HG02981 (cell line): ENCODE measurements at regions not wholly inside any gene's neighbourhood (a gene's known extent, or its start where the extent isn't known, plus 50 kb on each side); places are given as distances from the start of the nearest gene placed in this dataset.

Experiments
- ATAC-seq: cut with Tn5 transposase; IDR thresholded peaks from one replicate; pipeline ENCODE4 v1.9.1; 2021; ENCODE audit warnings: mild to moderate bottlenecking, moderate library complexity; ENCODE audit not compliant: unreplicated experiment

DNA sequence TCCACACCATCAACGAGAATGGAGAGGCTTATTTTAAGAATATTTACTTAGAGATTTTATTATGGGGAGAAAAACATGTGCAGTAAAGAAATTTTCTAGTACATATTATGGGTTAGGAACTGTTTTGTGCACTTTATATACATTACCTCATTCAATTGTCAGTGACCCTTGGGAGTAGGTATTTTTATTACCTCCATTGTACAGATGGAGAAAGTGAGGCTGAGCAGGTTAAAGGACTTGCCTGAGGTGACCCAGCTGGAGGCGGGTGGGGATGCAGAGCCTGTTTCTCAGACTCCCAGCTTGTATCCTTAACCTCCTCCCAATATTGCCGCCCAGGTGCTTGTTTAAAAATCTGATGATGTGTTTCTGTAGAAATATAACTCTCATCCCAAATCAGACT, 356.7 kb downstream of the HRH4 start:
- ATAC-seq: no peak

DNA sequence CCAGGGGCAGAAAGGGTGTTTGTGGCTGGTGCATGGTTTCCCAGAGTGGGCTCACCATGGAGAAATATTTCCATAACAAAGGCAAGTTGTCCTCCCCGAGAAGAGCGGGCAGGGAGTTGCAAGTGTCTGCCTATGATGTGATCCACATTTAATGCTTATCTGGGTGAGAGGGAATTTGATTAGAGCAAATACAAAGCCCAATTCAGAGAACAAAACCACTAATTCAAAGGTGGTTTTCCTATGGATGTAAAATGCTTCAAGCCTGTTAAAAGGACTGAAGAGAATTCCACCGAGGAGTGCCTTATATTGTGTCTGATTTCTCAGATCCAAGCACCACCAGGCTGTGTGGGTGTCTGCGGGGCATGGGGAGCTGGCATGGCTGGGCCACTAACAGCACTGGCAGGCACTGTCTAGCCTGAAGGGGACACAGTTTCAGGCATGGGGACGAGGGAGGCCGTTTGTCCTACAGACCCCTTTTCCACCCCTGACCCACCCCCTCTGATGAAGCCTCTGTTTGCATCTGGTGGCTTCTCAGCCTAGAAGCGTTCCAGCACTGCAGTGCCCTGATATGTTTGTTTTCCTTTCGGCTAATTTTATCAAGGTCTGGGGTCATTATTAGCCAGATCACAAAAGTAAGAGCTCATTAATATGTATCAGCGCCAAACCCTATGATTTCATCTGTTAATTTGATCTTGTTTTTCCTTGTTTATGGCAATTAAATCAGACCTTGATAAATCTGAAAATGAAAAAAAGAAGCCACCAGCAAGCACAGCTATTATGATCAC, 357.3 kb downstream of the HRH4 start:
- no peak for ATAC-seq

DNA sequence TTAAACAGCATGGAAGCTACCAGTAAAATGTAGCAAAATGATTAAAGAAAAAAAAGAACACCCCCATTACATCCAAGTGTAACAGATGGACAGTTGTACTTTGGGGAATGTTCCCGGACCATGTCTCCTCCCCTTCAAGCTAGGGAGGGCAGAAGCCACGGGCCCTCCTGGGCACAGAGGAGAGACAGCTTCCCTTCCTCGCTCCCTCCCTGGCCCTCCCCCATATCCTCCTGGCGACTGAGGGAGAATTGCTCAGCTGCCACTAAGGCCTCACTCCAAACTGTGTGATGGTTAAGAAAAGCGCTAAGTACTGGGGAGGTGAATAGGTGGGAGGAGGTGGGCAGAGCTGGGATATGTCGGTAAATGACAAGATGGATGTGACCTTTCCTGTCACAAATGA, 358.0 kb downstream of the HRH4 start:
- ATAC-seq: no peak

DNA sequence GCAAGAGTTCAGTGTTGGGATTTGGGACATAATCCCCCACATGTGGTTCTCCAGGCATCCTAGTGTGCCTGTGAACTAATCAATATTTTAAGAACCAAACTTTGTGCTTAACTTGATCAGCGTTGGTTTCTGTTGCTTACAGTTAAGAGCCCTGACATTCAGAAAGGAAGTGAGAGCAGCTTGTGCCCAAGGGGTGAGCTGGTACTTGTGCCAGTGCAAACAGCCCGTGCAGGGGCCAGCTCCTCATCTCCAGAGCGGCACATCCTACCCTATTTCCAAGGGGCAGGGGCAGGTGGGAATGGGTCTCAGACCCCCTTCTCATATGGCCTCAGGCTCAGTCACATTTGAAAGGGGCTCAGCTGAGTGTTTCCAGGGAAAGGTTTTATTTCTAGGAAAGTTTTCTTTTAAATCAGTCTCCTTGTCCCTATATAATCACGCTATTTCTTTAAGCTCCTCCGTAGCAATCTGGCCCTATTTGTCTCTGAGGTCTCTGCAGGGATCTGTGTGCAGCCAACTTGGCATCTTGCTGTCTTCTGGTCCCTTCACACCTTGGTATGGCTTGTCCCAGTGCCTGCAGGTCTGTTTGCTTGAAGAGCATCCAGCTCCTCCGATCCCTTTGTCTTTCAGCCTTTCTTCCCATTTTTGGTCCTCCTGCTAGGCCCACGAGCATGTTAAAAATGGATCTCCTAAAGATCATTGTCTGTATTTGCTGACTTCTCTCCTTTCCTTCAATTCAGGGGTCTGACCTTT, 358.9 kb downstream of the HRH4 start:
- ATAC-seq: no peak

DNA sequence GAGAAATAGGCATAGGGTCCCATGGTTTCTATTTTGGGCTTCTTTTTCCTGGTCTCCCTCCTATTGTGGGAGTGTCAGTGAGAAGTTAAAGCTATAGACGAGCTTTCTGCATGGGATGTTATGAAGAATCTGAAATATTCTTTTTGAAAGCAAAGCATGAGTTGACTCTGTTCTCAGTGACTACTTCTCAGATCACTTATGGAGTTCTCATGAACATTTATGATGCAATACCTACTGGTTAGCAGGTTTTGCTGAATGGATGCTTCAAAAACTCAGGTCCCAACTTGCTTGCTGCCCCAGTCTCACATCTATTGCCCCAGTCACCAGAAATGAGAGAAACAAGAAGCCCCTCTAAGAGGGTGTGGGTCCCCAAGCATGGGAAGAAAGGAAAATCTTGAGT, 365.0 kb downstream of the HRH4 start:
- ATAC-seq: no peak

DNA sequence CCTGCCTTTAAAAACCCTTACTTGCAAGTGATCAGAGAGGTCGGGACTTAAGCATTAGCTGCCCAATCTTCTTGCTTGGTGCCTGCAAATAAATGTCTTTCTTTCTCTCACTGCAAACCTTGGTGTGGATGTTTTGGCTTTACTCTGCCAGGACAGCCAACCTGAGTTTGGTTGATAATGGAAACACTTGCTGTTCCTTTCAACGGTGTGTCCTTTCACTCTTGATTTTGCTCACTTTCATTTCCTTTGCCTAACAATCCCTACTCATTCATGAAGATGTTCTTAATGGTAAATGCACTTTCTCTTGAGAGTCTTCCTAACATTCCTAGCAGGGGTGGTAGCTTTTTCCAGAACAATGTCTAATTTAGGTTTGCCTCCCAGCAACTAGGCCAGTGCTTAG, 366.2 kb downstream of the HRH4 start:
- no peak for ATAC-seq

DNA sequence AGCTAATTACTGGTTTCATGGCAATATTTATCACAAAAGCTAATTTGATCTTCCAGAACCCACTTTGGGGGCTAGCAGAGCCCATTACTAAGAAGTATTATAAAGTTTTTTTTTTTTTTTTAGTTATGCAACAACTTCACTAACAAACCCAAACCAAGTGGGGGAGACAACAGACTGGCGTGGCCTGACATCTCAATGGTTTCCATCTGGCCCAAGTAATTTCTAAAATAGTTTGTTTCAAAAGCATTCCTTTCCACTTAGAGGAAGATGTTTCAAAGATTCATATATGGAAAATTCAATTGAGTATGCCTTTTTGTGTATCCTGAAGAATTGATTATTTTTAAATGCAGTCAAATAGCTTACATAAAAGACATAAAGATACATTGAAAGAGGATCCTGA, 367.1 kb downstream of the HRH4 start:
- ATAC-seq: no peak

DNA sequence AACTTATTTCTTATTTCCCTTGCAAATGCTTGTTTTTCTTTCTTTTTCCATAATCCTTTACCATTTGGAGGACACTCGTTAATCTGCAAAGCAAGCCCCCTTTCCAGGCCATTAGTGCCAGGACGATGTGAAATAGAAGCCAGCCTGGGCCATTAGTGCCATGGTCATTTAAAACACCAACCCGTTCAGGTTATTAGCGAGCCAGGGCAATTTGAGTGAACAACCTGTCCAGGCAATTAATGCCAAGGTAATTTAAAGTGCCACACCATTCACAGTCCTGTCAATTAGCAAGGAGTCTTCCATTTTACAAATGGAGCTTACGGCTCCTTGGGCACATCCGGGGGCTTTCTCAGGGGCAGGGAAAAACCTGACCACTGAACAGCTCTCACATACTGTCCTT, 370.6 kb downstream of the HRH4 start:
- no peak for ATAC-seq

DNA sequence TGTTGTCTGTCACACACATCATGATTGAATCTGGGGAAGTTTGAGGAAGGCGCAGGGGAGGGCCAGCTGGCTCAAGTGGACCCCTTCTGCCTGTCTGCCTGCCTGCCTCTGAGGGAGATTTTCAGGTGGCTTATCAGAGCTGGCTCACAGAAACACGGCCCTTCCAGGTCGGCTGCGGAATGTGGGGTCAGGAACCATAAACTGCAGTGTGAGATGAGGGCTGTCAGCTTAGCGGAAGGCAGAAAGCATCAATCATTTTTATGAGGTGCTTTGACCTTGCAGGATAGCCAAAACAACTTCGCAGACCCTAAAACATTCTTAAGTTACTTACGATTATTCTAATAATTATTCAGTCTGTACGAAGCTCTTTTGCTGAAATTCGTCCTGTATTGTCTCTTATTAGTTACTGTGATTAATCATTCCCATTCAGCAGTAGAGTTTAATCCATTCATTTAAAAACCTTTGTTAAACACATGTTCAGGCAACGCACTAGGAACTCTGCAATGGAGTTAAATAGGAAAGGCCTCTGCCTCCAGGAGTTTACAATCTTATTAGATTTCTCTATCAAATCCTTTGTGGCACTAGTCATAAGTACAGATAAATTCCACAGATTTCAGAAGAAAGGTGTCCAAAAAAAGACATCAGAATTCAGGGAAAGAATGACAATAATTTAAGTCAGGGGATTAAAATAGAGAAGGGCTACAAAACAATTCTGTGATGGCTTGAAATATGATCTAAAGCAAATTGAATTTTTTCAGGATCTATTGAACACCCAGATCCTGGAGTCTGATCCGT, 371.6 kb downstream of the HRH4 start:
- no peak for ATAC-seq

DNA sequence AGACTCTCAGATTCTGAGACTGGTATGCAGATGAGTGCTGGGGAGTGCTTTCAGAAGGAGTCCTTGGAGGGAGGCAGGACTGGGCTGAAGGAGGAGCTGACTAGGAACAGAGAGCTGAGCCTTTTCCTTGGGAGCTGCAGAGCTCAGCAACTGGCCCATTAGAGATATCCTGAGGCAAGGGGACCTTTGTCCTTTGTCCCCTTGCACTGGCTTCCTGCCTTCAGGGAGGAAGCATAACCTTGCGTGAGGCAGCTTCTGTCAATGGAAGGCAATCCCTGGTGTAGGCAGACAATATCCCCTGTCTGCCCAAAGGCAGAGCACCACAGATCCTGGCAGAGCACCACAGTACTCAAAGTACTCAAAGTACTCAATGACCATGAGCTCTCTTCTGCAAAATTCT, 375.3 kb downstream of the HRH4 start:
- ATAC-seq: no peak

DNA sequence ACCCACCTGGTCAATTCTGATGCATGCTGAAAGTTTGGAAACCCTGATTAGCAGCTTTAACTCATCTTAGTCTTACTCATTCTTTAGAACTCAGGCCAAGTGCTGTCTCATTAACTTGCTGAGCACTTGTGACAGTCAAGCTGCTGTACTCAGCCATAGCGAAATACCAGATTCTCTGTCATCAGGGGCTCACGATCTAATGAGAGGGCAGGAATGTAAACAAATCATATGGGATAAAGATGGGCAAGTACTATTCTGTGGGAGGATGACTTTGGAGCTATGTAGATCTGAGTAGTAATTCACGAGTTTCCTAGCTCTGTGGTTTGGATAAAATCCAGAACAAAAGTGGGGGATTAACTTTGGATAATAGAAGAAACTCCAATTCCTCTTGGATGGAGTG, 376.6 kb downstream of the HRH4 start:
- ATAC-seq: no peak

DNA sequence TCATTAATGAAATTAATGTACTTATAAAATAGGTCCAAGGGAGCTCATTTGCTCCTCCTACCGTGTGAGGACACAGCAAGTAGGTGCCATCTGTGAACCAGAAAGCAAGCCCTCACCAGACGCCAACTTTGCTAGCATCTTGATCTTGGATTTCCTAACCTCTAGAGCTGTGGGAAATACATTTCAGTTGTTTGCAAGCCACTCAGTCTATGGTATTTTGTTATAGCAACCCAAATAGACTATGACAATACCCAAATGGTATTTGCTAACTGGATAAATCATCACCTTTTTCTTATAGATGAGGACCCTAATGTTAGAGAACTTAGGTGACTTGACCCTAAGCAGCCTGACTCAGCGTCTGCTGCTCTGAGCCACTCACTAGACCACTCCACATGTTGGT, 379.6 kb downstream of the HRH4 start:
- no peak for ATAC-seq

DNA sequence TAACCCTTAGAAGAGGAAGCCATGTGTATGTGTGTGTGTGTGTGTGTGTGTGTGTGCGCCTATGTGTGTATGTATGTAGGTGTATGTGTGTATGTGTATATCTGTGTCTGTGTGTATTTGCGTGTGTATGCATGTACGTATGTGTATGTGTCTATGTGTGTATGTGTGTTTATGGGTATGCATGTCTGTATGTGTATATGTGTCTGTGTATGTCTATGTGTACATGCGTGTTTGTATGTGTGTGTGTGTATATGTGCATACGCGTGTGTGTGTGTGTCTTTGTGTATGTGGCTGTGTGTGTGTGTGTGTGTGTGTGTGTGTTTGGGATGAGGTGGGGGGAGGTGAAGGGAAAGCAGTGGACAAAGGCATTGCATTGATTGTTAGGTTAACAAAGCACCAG, 380.2 kb downstream of the HRH4 start:
- no peak for ATAC-seq

DNA sequence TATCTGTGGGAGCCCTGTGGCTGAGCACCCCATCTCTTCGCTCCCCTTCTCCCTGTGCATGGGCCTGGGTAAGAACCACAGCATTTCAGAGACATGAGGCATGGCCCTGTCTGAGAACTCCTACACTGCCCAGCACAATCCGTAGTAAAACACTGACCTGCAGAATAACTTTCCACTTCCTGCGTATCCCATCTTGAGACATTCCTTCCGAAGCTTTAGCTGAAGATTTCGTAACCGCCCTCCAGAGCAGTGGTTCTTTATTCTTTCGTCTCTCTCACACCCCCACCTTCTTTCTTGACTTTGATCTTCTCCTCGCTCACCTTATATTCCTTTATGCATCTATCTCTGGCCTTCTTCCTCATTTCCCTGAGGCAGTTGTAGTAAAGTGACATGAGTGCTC, 381.1 kb downstream of the HRH4 start:
- no peak for ATAC-seq

DNA sequence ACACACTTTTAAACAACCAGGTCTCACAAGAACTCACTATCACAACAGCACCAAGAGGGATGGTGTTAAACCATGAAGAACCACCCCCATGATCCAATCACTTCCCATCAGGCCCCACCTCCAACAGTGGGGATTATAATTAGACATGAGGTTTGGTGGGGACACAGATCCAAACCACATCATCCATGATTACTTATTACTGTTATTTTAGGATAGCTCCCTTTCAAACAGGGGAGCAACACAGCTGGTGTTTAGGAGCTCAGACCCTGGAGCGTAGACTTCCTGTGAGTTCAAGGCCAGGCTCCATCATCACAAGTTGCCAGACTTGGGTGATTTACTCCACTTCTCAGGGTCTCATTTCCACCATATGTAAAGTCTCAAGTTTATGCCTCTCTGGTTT, 382.7 kb downstream of the HRH4 start:
- no peak for ATAC-seq

DNA sequence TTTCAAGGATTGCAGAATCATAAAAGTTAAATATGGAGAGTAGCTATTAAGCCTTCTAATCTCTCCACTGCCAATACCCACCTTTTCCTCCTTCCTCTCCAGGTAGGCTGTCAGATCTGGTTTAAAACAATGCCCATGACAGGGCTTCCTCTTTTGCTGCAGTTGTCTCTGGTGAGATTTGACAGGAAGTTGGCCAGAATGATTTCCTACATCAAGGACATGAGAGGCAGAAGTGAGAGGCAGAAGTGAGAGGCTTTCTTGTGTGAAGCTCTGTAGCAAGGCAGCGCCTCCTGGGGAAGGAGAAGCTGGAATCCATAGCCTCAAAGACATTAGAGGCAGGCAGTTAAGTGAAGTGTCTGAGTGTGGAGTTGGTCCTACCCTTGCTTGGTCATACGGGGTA, 385.7 kb downstream of the HRH4 start:
- no peak for ATAC-seq

DNA sequence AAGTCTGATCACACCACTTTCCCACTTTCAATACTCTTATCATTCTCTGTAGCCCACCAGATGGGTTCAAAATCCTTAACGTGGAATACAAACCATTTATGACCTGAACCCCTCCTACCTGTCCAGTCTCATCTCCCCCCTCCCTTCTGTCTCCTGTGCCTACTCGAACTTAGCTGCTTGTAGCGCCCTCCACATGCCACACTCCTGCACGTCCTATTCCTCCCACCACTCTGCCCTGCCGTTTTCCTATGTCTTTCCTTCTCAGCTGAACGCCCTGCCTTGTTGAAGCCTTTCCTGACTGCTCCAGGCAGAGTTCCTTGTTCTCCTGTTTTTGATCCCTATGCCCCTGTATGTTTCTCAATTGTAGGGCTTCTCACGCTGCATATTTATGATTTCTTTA, 390.1 kb downstream of the HRH4 start:
- no peak for ATAC-seq

DNA sequence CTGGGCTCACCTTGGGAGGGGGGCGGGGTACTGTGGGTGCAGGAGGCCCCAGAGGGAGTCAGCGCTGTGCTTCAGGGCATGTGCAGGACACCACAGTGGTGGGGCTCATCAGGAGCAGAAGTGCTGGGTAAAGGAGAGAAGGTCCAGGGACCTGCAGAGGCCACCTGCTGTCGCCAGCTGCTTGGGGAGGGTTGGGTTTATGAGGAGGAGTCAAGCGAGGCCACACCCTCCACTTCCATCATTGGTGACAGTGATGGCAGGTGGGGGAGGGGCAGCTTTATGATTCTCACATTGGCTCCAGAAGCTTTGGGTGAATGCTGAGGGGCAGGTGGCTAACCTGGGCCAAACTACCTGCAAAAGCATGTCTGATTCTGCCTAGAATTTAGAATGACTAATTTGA, 392.6 kb downstream of the HRH4 start:
- ATAC-seq: no peak

DNA sequence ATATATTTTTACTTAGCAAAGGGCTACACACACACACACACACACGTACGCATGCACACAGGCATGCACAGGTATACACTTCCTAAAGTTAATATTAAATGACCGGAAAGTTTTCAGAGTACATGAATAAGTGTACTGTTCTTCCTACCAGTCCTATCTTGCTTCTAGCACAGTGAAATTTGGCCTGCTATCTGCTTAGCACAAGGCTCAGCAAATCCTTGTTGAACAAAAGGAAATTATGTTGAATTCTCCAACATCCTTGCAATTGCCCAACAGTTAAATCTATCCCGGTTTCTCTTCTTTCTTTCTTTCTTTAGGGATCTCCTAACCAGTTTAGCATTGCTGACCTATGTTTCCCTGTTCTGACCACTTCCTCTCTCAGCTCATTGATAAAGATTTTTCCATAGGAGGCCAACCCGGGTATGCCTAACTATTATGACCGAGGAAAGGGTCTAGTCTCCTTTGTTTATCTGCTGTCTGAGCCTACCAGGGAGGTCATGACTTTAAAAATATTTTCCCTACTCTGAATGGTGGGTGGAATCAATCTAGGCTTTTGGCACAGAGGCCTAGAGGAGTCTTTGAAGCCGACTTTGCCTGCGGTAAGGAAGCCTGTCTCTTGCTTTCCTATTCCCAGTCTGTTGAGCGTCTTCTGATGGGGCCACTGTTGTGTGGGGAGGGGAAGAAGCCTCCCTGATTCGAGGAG, 400.7 kb downstream of the HRH4 start:
- no peak for ATAC-seq

DNA sequence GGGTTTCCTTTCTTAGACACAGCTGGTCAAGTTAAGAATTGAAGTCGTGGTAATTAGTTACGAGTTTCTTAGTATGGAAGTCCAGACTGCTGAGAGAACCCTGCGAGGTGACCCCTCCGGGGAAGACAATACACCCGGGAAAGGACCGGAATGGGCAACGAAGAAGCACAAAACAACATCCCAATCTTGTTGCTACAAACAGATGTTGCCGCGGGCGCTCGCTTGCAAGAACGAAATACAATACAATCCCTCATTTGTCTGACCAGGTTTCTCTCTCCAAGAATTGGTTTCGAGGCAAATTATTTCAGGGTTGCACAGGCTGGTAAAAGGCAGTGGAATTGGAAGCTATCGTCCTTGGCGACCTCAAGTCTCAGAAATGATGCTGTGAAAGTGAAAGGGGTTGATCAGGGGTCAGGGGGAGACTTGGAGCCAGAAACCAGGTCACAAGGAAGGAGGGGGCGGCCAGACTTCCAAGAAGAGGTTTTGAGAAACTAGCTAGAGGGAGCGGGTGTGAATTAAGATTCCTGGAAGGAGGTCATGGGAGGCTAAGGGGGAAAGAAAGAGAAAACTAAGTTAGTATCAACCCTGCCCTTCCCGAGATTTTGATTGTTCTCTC, 401.9 kb downstream of the HRH4 start:
- no peak for ATAC-seq

DNA sequence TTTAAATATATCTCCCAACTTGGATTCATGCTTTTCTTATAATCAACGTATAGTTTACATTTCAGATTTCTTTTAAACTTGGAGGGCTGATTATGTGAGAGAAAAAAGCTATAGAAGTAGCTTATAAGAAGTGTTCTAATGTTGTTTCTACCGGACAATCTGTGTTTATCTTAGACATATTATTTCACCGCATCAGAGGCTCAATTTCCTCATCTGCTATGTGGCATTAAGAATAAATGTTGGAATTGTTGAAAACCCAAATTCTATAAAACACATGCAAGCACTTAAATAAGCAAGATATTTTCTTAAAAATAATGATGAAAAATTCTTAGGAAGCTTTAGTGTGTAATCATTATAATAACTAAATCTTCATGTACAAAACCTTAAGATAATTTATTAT, 407.9 kb downstream of the HRH4 start:
- ATAC-seq: no peak
